Left renal cortex interstitium (tissue), 4 donors: ENCODE measurements at regions not wholly inside any gene's neighbourhood (a gene's known extent, or its start where the extent isn't known, plus 50 kb on each side); places are given as distances from the start of the nearest gene placed in this dataset.

Source experiments
- DNase-seq, 4 donors: peaks; one replicate each; pipeline ENCODE4 v3.0.0-alpha.2; 2013; ENCODE audit warnings: low read depth in 4 of 4, low spot score in 2 of 4, missing footprints in 1 of 4

- no peak for DNase-seq
These were observed 1230.7 kb upstream of the NCAM2 start for GRCh38 chr21:19767546-19767945.

GRCh38 chr21:19771881-19772280 lies 1226.3 kb upstream of the NCAM2 start:
- no peak for DNase-seq

- DNase-seq, result no peak
These were observed 1222.1 kb upstream of the NCAM2 start for GRCh38 chr21:19776076-19776475.

GRCh38 chr21:19781881-19782652 lies 1216.1 kb upstream of the NCAM2 start:
- DNase-seq, result no peak

GRCh38 chr21:19785941-19786340 lies 1212.3 kb upstream of the NCAM2 start:
- DNase-seq, result peak in 1 of 4 donors; percentile 2

- no peak for DNase-seq
These were observed 1206.2 kb upstream of the NCAM2 start for GRCh38 chr21:19792004-19792403.

GRCh38 chr21:19807201-19807600 lies 1191.0 kb upstream of the NCAM2 start:
- DNase-seq, result no peak

GRCh38 chr21:19810779-19811178 lies 1187.4 kb upstream of the NCAM2 start:
- DNase-seq, result no peak

- no peak for DNase-seq
These were observed 1167.8 kb upstream of the NCAM2 start for GRCh38 chr21:19830446-19830845.

GRCh38 chr21:19832551-19832950 lies 1165.7 kb upstream of the NCAM2 start:
- no peak for DNase-seq

- no peak for DNase-seq
These were observed 1165.1 kb upstream of the NCAM2 start for GRCh38 chr21:19833082-19833481.

- no peak for DNase-seq
These were observed 1155.6 kb upstream of the NCAM2 start for GRCh38 chr21:19842601-19843000.

GRCh38 chr21:19844334-19844733 lies 1153.9 kb upstream of the NCAM2 start:
- no peak for DNase-seq

GRCh38 chr21:19850157-19850556 lies 1148.1 kb upstream of the NCAM2 start:
- DNase-seq, result no peak

GRCh38 chr21:19853061-19853460 lies 1145.1 kb upstream of the NCAM2 start:
- no peak for DNase-seq

- no peak for DNase-seq
These were observed 1144.3 kb upstream of the NCAM2 start for GRCh38 chr21:19853709-19854575.

- DNase-seq, result no peak
These were observed 1142.7 kb upstream of the NCAM2 start for GRCh38 chr21:19855522-19855921.

- DNase-seq, result no peak
These were observed 1133.7 kb upstream of the NCAM2 start for GRCh38 chr21:19864476-19864875.

GRCh38 chr21:19870682-19871081 lies 1127.5 kb upstream of the NCAM2 start:
- no peak for DNase-seq

- no peak for DNase-seq
These were observed 1123.7 kb upstream of the NCAM2 start for GRCh38 chr21:19874521-19874920.

GRCh38 chr21:19878133-19878532 lies 1120.1 kb upstream of the NCAM2 start:
- no peak for DNase-seq

- DNase-seq, result no peak
These were observed 1098.6 kb upstream of the NCAM2 start for GRCh38 chr21:19899645-19900044.
